ENCODE measurements at regions not wholly inside any gene's neighbourhood (a gene's known extent, or its start where the extent isn't known, plus 50 kb on each side); places are given as distances from the start of the nearest gene placed in this dataset.
"Not testable (repeated sequence)": the region's sequence is repeated elsewhere in the genome, so short reads cannot be mapped to it uniquely, and the experiment has no call there.

DNA sequence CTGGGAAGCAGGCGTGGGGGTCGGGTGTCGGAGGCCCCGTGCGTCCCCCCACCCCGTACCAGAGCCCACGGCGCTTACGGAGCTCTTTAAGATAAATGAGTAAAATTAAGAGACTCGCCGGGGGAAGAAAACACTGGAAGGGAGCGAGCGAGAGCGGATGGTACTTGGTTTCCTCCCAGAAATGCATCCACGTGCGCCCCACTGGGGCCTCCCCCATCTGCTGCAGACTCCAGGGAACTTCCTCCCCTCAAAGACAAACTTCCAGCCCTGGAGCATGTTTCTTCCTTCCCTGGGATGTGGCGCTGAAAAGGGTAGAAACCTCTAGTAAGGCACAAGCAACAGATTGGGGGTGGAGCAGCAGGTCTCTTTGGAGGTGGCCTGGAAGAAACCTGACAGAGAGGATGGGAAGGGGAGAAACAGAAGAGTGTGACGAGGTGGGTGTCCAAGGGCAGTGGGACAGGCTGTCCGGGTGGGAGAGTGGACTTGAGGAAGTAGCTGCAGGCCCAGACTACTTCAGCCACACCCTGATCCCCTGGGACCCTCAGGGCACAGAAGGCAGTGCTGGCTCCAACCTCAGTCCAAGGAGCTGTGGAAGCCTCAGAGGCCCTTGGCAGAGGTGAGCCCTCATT is 91.2 kb downstream of the TRIM43 start:
- TF ChIP-seq, protein P1, sequence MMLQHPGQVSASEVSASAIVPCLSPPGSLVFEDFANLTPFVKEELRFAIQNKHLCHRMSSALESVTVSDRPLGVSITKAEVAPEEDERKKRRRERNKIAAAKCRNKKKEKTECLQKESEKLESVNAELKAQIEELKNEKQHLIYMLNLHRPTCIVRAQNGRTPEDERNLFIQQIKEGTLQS (IDR thresholded peaks at IDR 0.05): not testable (repeated sequence)
- TF ChIP-seq CTCF (IDR thresholded peaks at IDR 0.05; ENCODE audit: low read depth, low read length, missing input control): not testable (repeated sequence)

Measured in liver (tissue), 3 donors.